ENCODE measurements at regions not wholly inside any gene's neighbourhood (a gene's known extent, or its start where the extent isn't known, plus 50 kb on each side); places are given as distances from the start of the nearest gene placed in this dataset.

DNA sequence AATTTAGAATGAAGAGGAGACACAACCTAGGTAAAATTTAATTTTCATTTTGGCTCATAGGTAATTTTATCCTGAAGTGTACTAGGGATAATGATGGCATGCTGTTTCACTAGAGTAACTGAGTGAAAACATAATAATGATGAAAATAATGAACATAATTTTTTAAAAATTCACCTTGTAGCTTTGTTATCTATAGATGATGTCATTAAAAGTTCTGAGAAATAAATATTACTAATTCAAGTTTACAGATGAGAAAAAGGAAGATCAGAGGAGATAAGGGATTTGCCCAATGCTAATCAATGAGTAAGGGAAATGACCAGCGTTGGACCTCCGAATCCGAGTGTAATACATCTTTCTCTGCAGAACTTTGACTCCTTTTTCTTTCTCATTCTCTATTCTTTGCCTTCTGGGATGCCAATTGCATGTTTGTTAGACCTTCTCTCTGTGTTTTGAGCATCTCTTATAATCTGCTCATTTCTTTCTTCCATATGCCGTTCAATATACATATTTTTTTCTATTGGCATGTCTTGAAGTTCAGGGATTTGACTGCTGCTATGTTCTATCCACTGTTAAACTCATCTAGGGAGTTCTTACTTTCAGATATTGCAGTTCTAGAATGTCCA lies 186.5 kb downstream of the SNX19 start:
- H4K91ac ChIP-seq (ENCODE audit: insufficient read length, low read depth, low read length) = no peak overlapping the region
- H2BK5ac ChIP-seq (ENCODE audit: insufficient read length, low read length) = no peak overlapping the region
- Mint-ChIP-seq H3K4me1 (peaks cover 0 to 14% of the 10 kb centered on the region in 2 experiments), H3K27ac (no peak overlapping the region), H3K27me3 (ENCODE audit: low read depth) (peaks cover 4% of the 10 kb centered on the region), H3K9me3 (peaks cover 17 to 21% of the 10 kb centered on the region in 2 experiments), H3K4me3 (no peak overlapping the region), H3K36me3 (ENCODE audit: insufficient read depth in 1 of 3, low read depth in 3 of 3) (peaks cover 6 to 22% (median 11%) of the 10 kb centered on the region in 3 experiments; a peak in 6 of 7 replicates)
- H3K23ac ChIP-seq (ENCODE audit: insufficient read length, low read depth, low read length) = no peak overlapping the region
- no peaks in the 10 kb centered on the region for H4K20me1 ChIP-seq (ENCODE audit: control insufficient read depth, insufficient read depth, insufficient read length)
- H3K18ac ChIP-seq (ENCODE audit: insufficient read length, low read depth, low read length) = no peak overlapping the region
- WGBS (ENCODE audit: extremely low coverage, insufficient read length, low lambda C conversion rate) = no CpG with 5 or more reads among the region's 4 CpGs
- H2BK12ac ChIP-seq (ENCODE audit: insufficient read length, low read depth, low read length) = no peak overlapping the region
- no peak overlapping the region for H4K5ac ChIP-seq (ENCODE audit: insufficient read length, low read depth, low read length)
- H3K4ac ChIP-seq (ENCODE audit: low read depth, low read length) = no peak overlapping the region
- H3K14ac ChIP-seq (ENCODE audit: insufficient read depth, low read length) = no peak overlapping the region
- H3K9ac ChIP-seq (ENCODE audit: extremely low read depth, insufficient read length, low read length) = no peak overlapping the region
- no peak overlapping the region for H2BK20ac ChIP-seq (ENCODE audit: low read depth, low read length, poor library complexity, severe bottlenecking)
- no peaks in the 10 kb centered on the region for H3K9me3 ChIP-seq (ENCODE audit: control insufficient read depth, low read depth, low read length)
- H2BK120ac ChIP-seq (ENCODE audit: low read depth, low read length, poor library complexity, severe bottlenecking) = no peak overlapping the region
- no peak overlapping the region for H4K8ac ChIP-seq (replicated peaks; ENCODE audit: insufficient read length, low read depth, low read length)
- H3K27me3 ChIP-seq (ENCODE audit: insufficient read depth, low read length) = no peaks in the 10 kb centered on the region
- no peak for TF ChIP-seq CTCF (conservative IDR thresholded peaks at IDR 0.05)
- H3T11ph ChIP-seq (ENCODE audit: low read length) = no peak overlapping the region
- DNase-seq = no peak
- peaks cover 2% of the 10 kb centered on the region; the same call in 1 of the 2 replicates for H3K4me1 ChIP-seq (ENCODE audit: insufficient read depth, low read length)
- no peak overlapping the region for H2AFZ ChIP-seq (ENCODE audit: low read length)
- no peak overlapping the region for H3K56ac ChIP-seq (ENCODE audit: insufficient read length, low read depth, low read length)
- H3K4me2 ChIP-seq (ENCODE audit: insufficient read depth, insufficient read length, low read length) = no peak overlapping the region
- no peak overlapping the region for H3K27ac ChIP-seq (ENCODE audit: insufficient read length, low read depth, low read length)
- H2BK15ac ChIP-seq (ENCODE audit: low read depth, low read length) = no peak overlapping the region
- H2AK5ac ChIP-seq (ENCODE audit: insufficient read length, low read length) = no peak overlapping the region
- no peaks in the 10 kb centered on the region for H3K79me1 ChIP-seq (ENCODE audit: insufficient read depth, low read depth, low read length, poor library complexity, severe bottlenecking)
- H3K23me2 ChIP-seq (ENCODE audit: insufficient read length, low read depth, low read length, poor library complexity, severe bottlenecking) = no peaks in the 10 kb centered on the region
- no peaks in the 10 kb centered on the region for H3K79me2 ChIP-seq (ENCODE audit: insufficient read depth, low read length)

Measured in H9 (cell line).